Neural progenitor cell (in vitro differentiated cells): ENCODE measurements at regions not wholly inside any gene's neighbourhood (a gene's known extent, or its start where the extent isn't known, plus 50 kb on each side); places are given as distances from the start of the nearest gene placed in this dataset.

Experiments
- EZH2phosphoT487 ChIP-seq: fragments of 200-600 bp; sonication (generic); IDR thresholded peaks from 2 replicates; pipeline ENCODE4 v1.6.1; 2017; ENCODE audit warnings: antibody characterized with exemption
- TF ChIP-seq, protein P1 (sequence below): fragments of 200-600 bp; sonication (generic); IDR thresholded peaks from 2 replicates; pipeline ENCODE4 v1.5.1; 2017; ENCODE audit warnings: antibody characterized with exemption, mild to moderate bottlenecking

DNA sequence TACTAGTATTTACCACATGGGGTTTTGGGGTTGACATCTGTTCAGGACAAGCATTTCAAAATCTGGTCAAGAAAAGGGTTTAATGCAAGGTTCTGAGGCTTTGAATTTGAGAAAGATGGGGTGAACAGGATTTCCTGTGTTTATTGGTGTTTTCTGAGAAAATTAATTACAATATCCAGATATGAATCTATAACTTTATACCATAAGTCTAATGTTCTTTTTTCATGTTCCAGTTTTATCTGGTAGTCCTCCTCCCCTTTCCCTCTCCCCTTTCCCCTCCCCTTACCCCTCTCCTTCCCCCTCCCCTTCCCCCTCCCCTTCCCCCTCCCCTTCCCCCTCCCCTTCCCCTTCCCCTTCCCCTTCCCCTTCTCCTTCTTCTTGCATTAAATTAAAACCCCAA lies 1518.2 kb upstream of the TMEFF2 start:
- TF ChIP-seq, protein P1, sequence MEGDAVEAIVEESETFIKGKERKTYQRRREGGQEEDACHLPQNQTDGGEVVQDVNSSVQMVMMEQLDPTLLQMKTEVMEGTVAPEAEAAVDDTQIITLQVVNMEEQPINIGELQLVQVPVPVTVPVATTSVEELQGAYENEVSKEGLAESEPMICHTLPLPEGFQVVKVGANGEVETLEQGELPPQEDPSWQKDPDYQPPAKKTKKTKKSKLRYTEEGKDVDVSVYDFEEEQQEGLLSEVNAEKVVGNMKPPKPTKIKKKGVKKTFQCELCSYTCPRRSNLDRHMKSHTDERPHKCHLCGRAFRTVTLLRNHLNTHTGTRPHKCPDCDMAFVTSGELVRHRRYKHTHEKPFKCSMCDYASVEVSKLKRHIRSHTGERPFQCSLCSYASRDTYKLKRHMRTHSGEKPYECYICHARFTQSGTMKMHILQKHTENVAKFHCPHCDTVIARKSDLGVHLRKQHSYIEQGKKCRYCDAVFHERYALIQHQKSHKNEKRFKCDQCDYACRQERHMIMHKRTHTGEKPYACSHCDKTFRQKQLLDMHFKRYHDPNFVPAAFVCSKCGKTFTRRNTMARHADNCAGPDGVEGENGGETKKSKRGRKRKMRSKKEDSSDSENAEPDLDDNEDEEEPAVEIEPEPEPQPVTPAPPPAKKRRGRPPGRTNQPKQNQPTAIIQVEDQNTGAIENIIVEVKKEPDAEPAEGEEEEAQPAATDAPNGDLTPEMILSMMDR: no peak
- TF ChIP-seq EZH2phosphoT487: no peak
